DMS79 treated with DMSO at 0.1 percent for 48 hours (cell line): ENCODE measurements at regions not wholly inside any gene's neighbourhood (a gene's known extent, or its start where the extent isn't known, plus 50 kb on each side); places are given as distances from the start of the nearest gene placed in this dataset.
"Not testable (repeated sequence)": the region's sequence is repeated elsewhere in the genome, so short reads cannot be mapped to it uniquely, and the experiment has no call there.

Source experiments
- DNase-seq: peaks from one replicate; lab custom pipeline; 2025; lab: John Stamatoyannopoulos, UW

- DNase-seq = no peak
Measured at GRCh38 chr3:107468782-107469181, 54.0 kb upstream of the BBX start.

GRCh38 chr3:107470496-107470895, 52.3 kb upstream of the BBX start:
- DNase-seq = not testable (repeated sequence)
